ENCODE measurements at regions not wholly inside any gene's neighbourhood (a gene's known extent, or its start where the extent isn't known, plus 50 kb on each side); places are given as distances from the start of the nearest gene placed in this dataset.

DNA sequence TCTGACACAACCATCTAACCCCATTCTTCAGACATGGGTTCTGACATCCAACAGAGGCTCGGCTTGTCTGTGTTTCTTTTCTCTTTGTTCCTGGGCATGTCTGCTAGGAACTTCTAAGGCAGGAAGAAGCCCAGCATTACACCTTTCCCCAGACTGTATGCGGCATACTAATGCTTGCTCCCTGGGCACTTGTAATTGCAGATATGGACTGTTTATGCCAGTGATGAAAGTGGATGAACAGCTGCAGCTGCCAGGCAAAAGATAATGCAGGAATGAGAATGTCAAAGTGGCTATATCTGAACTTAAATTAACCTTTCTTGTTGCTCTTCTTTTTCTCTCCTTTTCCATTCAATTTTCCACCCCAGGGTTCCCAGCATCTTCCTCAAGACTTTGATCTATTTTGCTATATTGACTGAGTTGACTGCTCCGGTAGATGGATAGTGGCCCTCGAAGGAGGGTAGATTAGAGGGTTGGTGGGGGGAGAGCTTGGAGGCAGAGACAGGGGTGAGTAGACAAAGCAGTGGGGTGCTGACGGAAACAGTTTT is 344.4 kb downstream of the MAN2A1 start:
- Histone ChIP-seq H3K4me3 (replicated peaks; ENCODE audit: insufficient read depth, low read length) (no peak overlapping the region), H3K27ac (replicated peaks) (no peak overlapping the region), H3K27me3 (ENCODE audit: insufficient read depth, poor library complexity, severe bottlenecking) (no peaks in the 10 kb centered on the region)
- DNase-seq (ENCODE audit: low read depth in 1 of 2, low spot score in 1 of 2) = no peak
- TF ChIP-seq GABPA (IDR thresholded peaks at IDR 0.05; ENCODE audit: low read depth) (no peak), POLR2AphosphoS5 (IDR thresholded peaks at IDR 0.05; ENCODE audit: low read depth) (no peak), SPI1 (IDR thresholded peaks at IDR 0.05; ENCODE audit: borderline replicate concordance, low read depth) (no peak)
- TF ChIP-seq, protein P1, sequence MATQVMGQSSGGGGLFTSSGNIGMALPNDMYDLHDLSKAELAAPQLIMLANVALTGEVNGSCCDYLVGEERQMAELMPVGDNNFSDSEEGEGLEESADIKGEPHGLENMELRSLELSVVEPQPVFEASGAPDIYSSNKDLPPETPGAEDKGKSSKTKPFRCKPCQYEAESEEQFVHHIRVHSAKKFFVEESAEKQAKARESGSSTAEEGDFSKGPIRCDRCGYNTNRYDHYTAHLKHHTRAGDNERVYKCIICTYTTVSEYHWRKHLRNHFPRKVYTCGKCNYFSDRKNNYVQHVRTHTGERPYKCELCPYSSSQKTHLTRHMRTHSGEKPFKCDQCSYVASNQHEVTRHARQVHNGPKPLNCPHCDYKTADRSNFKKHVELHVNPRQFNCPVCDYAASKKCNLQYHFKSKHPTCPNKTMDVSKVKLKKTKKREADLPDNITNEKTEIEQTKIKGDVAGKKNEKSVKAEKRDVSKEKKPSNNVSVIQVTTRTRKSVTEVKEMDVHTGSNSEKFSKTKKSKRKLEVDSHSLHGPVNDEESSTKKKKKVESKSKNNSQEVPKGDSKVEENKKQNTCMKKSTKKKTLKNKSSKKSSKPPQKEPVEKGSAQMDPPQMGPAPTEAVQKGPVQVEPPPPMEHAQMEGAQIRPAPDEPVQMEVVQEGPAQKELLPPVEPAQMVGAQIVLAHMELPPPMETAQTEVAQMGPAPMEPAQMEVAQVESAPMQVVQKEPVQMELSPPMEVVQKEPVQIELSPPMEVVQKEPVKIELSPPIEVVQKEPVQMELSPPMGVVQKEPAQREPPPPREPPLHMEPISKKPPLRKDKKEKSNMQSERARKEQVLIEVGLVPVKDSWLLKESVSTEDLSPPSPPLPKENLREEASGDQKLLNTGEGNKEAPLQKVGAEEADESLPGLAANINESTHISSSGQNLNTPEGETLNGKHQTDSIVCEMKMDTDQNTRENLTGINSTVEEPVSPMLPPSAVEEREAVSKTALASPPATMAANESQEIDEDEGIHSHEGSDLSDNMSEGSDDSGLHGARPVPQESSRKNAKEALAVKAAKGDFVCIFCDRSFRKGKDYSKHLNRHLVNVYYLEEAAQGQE (IDR thresholded peaks at IDR 0.05; ENCODE audit: insufficient replicate concordance, low read depth) = no peak
- TF ChIP-seq, protein P2, sequence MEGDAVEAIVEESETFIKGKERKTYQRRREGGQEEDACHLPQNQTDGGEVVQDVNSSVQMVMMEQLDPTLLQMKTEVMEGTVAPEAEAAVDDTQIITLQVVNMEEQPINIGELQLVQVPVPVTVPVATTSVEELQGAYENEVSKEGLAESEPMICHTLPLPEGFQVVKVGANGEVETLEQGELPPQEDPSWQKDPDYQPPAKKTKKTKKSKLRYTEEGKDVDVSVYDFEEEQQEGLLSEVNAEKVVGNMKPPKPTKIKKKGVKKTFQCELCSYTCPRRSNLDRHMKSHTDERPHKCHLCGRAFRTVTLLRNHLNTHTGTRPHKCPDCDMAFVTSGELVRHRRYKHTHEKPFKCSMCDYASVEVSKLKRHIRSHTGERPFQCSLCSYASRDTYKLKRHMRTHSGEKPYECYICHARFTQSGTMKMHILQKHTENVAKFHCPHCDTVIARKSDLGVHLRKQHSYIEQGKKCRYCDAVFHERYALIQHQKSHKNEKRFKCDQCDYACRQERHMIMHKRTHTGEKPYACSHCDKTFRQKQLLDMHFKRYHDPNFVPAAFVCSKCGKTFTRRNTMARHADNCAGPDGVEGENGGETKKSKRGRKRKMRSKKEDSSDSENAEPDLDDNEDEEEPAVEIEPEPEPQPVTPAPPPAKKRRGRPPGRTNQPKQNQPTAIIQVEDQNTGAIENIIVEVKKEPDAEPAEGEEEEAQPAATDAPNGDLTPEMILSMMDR (IDR thresholded peaks at IDR 0.05; ENCODE audit: insufficient read depth, low read length) = no peak

DNA sequence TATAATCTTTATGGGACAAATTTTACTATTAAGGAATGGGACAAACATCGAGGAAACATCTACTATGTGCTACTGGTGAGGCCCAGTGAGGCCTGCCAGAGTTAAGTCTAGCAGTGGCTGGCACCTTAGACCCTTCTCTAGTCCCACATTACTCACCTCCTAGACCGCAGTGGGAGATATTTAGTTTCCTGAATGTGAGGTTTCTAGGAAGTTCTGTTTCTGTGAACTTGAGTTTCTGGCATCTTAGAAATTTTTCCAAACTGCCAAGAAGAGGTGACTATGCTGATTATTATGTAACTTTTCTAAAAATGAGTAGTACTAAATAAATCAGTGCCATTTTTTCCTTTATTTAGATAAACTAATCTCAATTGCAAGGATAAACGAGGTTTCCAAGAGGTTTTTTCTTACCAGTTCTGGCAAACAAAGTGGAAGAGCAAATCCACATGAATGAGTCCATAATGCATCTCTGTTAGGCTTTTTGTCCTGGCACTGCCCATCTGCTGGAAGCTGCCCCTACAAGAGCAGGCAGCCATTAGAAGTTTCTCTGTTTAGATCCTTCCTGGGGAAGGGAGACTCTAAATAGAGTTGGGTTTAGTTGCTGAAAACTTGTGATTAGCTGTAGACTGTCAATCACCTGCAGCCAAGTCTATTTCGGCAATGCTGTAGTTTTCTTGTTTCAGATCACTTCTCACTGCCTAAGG is 348.7 kb downstream of the MAN2A1 start:
- TF ChIP-seq GABPA (IDR thresholded peaks at IDR 0.05; ENCODE audit: low read depth) = no peak
- TF ChIP-seq SPI1 (IDR thresholded peaks at IDR 0.05; ENCODE audit: borderline replicate concordance, low read depth) = no peak
- TF ChIP-seq, protein P1 (IDR thresholded peaks at IDR 0.05; ENCODE audit: insufficient replicate concordance, low read depth) = no peak
- TF ChIP-seq, protein P2 (IDR thresholded peaks at IDR 0.05; ENCODE audit: insufficient read depth, low read length) = no peak
- no peak for TF ChIP-seq POLR2AphosphoS5 (IDR thresholded peaks at IDR 0.05; ENCODE audit: low read depth)
- Histone ChIP-seq H3K4me3 (replicated peaks; ENCODE audit: insufficient read depth, low read length) (no peak overlapping the region), H3K27me3 (ENCODE audit: insufficient read depth, poor library complexity, severe bottlenecking) (no peaks in the 10 kb centered on the region), H3K27ac (replicated peaks) (no peak overlapping the region)
- DNase-seq (ENCODE audit: low read depth in 1 of 2, low spot score in 1 of 2) = no peak

DNA sequence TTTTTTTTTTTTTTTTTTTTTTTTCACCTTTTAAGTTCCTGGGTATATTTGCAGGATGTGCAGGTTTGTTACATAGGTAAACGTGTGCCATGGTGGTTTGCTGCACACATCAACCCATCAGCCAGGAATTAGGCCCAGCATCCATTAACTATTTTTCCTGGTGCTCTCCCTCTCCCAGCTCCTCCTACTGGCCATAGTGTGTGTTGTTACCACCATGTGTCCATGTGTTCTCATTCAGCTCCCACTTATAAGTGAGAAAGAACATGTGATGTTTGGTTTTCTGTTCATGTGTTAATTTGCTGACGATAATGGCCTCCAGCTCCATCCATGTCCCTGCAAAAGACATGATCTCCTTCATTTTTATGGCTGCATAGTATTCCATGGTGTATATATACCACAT is 350.5 kb downstream of the MAN2A1 start:
- no peak for DNase-seq (ENCODE audit: low read depth in 1 of 2, low spot score in 1 of 2)
- no peak for TF ChIP-seq POLR2AphosphoS5 (IDR thresholded peaks at IDR 0.05; ENCODE audit: low read depth)
- TF ChIP-seq, protein P1 (IDR thresholded peaks at IDR 0.05; ENCODE audit: insufficient replicate concordance, low read depth) = no peak
- TF ChIP-seq SPI1 (IDR thresholded peaks at IDR 0.05; ENCODE audit: borderline replicate concordance, low read depth) = no peak
- Histone ChIP-seq H3K27me3 (ENCODE audit: insufficient read depth, poor library complexity, severe bottlenecking) (no peaks in the 10 kb centered on the region), H3K4me3 (replicated peaks; ENCODE audit: insufficient read depth, low read length) (no peak overlapping the region), H3K27ac (replicated peaks) (no peak overlapping the region)
